Mononuclear cell (primary cell): ENCODE measurements at regions not wholly inside any gene's neighbourhood (a gene's known extent, or its start where the extent isn't known, plus 50 kb on each side); places are given as distances from the start of the nearest gene placed in this dataset.
"Not testable (repeated sequence)": the region's sequence is repeated elsewhere in the genome, so short reads cannot be mapped to it uniquely, and the experiment has no call there.

ENCODE experiments used
- H3K27me3 ChIP-seq: 2 replicates; pipeline ENCODE4 v1.6.0; 2011; ENCODE audit warnings: low read length, control low read depth; ENCODE audit not compliant: insufficient read depth
- H3K4me1 ChIP-seq: 2 replicates; pipeline ENCODE4 v1.5.1; 2011; ENCODE audit warnings: mild to moderate bottlenecking, low read length, control low read depth; ENCODE audit not compliant: insufficient read depth
- H3K4me3 ChIP-seq: 2 replicates; pipeline ENCODE4 v1.5.1; 2011; ENCODE audit warnings: mild to moderate bottlenecking, low read length, moderate library complexity
- H3K9me3 ChIP-seq: 2 replicates; pipeline ENCODE4 v1.5.1; 2011; ENCODE audit warnings: low read depth, mild to moderate bottlenecking, control low read depth, low read length

- no peaks in the 10 kb centered on the region for H3K27me3 ChIP-seq
- H3K4me1 ChIP-seq, result peaks cover 54% of the 10 kb centered on the region
- peak overlapping the region; percentile 42 for H3K4me3 ChIP-seq
- no peaks in the 10 kb centered on the region for H3K9me3 ChIP-seq
Observed at GRCh38 chr10:30705101-30705624, 75.6 kb upstream of the LYZL2 start.

- H3K27me3 ChIP-seq, H3K9me3 ChIP-seq: not testable (repeated sequence)
- Histone ChIP-seq H3K4me1 (peaks cover 54% of the 10 kb centered on the region), H3K4me3 (peak overlapping the region; percentile 42)
Observed at GRCh38 chr10:30704601-30705100, 75.1 kb upstream of the LYZL2 start.

GRCh38 chr10:30704026-30704600, 74.6 kb upstream of the LYZL2 start:
- peak overlapping the region; percentile 42 for H3K4me3 ChIP-seq

GRCh38 chr10:30703446-30703845, 73.9 kb upstream of the LYZL2 start:
- H3K4me1 ChIP-seq, result peaks cover 54% of the 10 kb centered on the region
- H3K4me3 ChIP-seq, H3K9me3 ChIP-seq, H3K27me3 ChIP-seq: not testable (repeated sequence)

More at GRCh38 chr10:30704026-30704600, 74.6 kb upstream of the LYZL2 start:
- Histone ChIP-seq H3K27me3 (no peaks in the 10 kb centered on the region), H3K4me1 (peaks cover 54% of the 10 kb centered on the region), H3K9me3 (no peaks in the 10 kb centered on the region)

- no peaks in the 10 kb centered on the region for H3K27me3 ChIP-seq
- H3K9me3 ChIP-seq, result no peaks in the 10 kb centered on the region
- H3K4me1 ChIP-seq, result peaks cover 54% of the 10 kb centered on the region
- H3K4me3 ChIP-seq, result no peak overlapping the region
Observed at GRCh38 chr10:30702860-30703259, 73.3 kb upstream of the LYZL2 start.

GRCh38 chr10:30701451-30702173, 72.1 kb upstream of the LYZL2 start:
- H3K9me3 ChIP-seq, result no peaks in the 10 kb centered on the region
- H3K27me3 ChIP-seq, result no peaks in the 10 kb centered on the region
- peak overlapping the region; percentile 18 for H3K4me3 ChIP-seq
- peaks cover 54% of the 10 kb centered on the region for H3K4me1 ChIP-seq

- peaks cover 21% of the 10 kb centered on the region for H3K4me1 ChIP-seq
- H3K9me3 ChIP-seq, result no peaks in the 10 kb centered on the region
- no peaks in the 10 kb centered on the region for H3K27me3 ChIP-seq
- H3K4me3 ChIP-seq, result no peak overlapping the region
Observed at GRCh38 chr10:30697806-30698205, 68.3 kb upstream of the LYZL2 start.

GRCh38 chr10:30697221-30697620, 67.7 kb upstream of the LYZL2 start:
- H3K4me1 ChIP-seq, result peaks cover 15% of the 10 kb centered on the region
- not testable (repeated sequence) for H3K4me3 ChIP-seq, H3K27me3 ChIP-seq

GRCh38 chr10:30696416-30697185, 67.0 kb upstream of the LYZL2 start:
- not testable (repeated sequence) for H3K4me1 ChIP-seq, H3K4me3 ChIP-seq, H3K9me3 ChIP-seq, H3K27me3 ChIP-seq

More at GRCh38 chr10:30697221-30697620, 67.7 kb upstream of the LYZL2 start:
- not testable (repeated sequence) for H3K9me3 ChIP-seq

GRCh38 chr10:30695481-30696236, 66.1 kb upstream of the LYZL2 start:
- H3K4me1 ChIP-seq, H3K27me3 ChIP-seq, H3K9me3 ChIP-seq, H3K4me3 ChIP-seq: not testable (repeated sequence)

- no peaks in the 10 kb centered on the region for H3K27me3 ChIP-seq
- no peaks in the 10 kb centered on the region for H3K9me3 ChIP-seq
- H3K4me1 ChIP-seq, result peaks cover 3% of the 10 kb centered on the region
- no peak overlapping the region for H3K4me3 ChIP-seq
Observed at GRCh38 chr10:30694518-30695228, 65.1 kb upstream of the LYZL2 start.

GRCh38 chr10:30691639-30692015, 62.1 kb upstream of the LYZL2 start:
- Histone ChIP-seq H3K9me3 (no peaks in the 10 kb centered on the region), H3K4me1 (no peaks in the 10 kb centered on the region), H3K4me3 (no peak overlapping the region), H3K27me3 (peaks cover 9% of the 10 kb centered on the region)

- H3K27me3 ChIP-seq, H3K4me1 ChIP-seq, H3K9me3 ChIP-seq, H3K4me3 ChIP-seq: not testable (repeated sequence)
Observed at GRCh38 chr10:30690948-30691638, 61.5 kb upstream of the LYZL2 start.

- Histone ChIP-seq H3K4me1 (peaks cover 3% of the 10 kb centered on the region), H3K4me3 (no peak overlapping the region)
Observed at GRCh38 chr10:30688456-30688855, 58.9 kb upstream of the LYZL2 start.

More at GRCh38 chr10:30688456-30688855, 58.9 kb upstream of the LYZL2 start:
- Histone ChIP-seq H3K9me3 (no peaks in the 10 kb centered on the region), H3K27me3 (peaks cover 12% of the 10 kb centered on the region)
